ES-I3 (cell line): ENCODE measurements at regions not wholly inside any gene's neighbourhood (a gene's known extent, or its start where the extent isn't known, plus 50 kb on each side); places are given as distances from the start of the nearest gene placed in this dataset.

Experiments used
- H3K36me3 ChIP-seq: 2 replicates; pipeline ENCODE4 v1.6.1; 2013; ENCODE audit warnings: mild to moderate bottlenecking, low read length, control low read depth, moderate library complexity; ENCODE audit not compliant: insufficient read depth
- H3K4me1 ChIP-seq: 2 replicates; pipeline ENCODE4 v1.6.1; 2013; ENCODE audit warnings: mild to moderate bottlenecking, control low read depth, low read length; ENCODE audit not compliant: insufficient read depth
- H3K9ac ChIP-seq: 2 replicates; pipeline ENCODE4 v1.6.1; 2013; ENCODE audit warnings: low read depth, mild to moderate bottlenecking, low read length, moderate library complexity
- H3K9me3 ChIP-seq: 2 replicates; pipeline ENCODE4 v1.6.1; 2013; ENCODE audit warnings: mild to moderate bottlenecking, low read length, moderate library complexity; ENCODE audit not compliant: control insufficient read depth, insufficient read depth

- Histone ChIP-seq H3K4me1 (no peaks in the 10 kb centered on the region), H3K36me3 (no peaks in the 10 kb centered on the region), H3K9ac (no peak overlapping the region), H3K9me3 (no peaks in the 10 kb centered on the region)
Observed at GRCh38 chr2:56874717-56875116, 690.9 kb downstream of the CCDC85A start.

GRCh38 chr2:56889738-56890137, 705.9 kb downstream of the CCDC85A start:
- Histone ChIP-seq H3K4me1 (no peaks in the 10 kb centered on the region), H3K9ac (no peak overlapping the region), H3K36me3 (no peaks in the 10 kb centered on the region), H3K9me3 (no peaks in the 10 kb centered on the region)

GRCh38 chr2:56892382-56892781, 708.6 kb downstream of the CCDC85A start:
- Histone ChIP-seq H3K4me1 (no peaks in the 10 kb centered on the region), H3K9me3 (no peaks in the 10 kb centered on the region), H3K36me3 (no peaks in the 10 kb centered on the region), H3K9ac (no peak overlapping the region)

GRCh38 chr2:56898986-56899385, 715.2 kb downstream of the CCDC85A start:
- Histone ChIP-seq H3K4me1 (no peaks in the 10 kb centered on the region), H3K36me3 (no peaks in the 10 kb centered on the region), H3K9me3 (no peaks in the 10 kb centered on the region), H3K9ac (no peak overlapping the region)

GRCh38 chr2:56912490-56912889, 728.7 kb downstream of the CCDC85A start:
- Histone ChIP-seq H3K4me1 (no peaks in the 10 kb centered on the region), H3K36me3 (no peaks in the 10 kb centered on the region), H3K9me3 (no peaks in the 10 kb centered on the region), H3K9ac (no peak overlapping the region)

GRCh38 chr2:56918790-56919189, 735.0 kb downstream of the CCDC85A start:
- no peaks in the 10 kb centered on the region for H3K4me1 ChIP-seq
- H3K9me3 ChIP-seq: no peaks in the 10 kb centered on the region
- no peak overlapping the region for H3K9ac ChIP-seq
- H3K36me3 ChIP-seq: no peaks in the 10 kb centered on the region

GRCh38 chr2:56933976-56934375, 750.2 kb downstream of the CCDC85A start:
- H3K4me1 ChIP-seq: no peaks in the 10 kb centered on the region
- H3K9ac ChIP-seq: no peak overlapping the region
- no peaks in the 10 kb centered on the region for H3K9me3 ChIP-seq
- no peaks in the 10 kb centered on the region for H3K36me3 ChIP-seq

- Histone ChIP-seq H3K36me3 (no peaks in the 10 kb centered on the region), H3K9me3 (no peaks in the 10 kb centered on the region), H3K4me1 (no peaks in the 10 kb centered on the region), H3K9ac (no peak overlapping the region)
Observed at GRCh38 chr2:56934866-56935265, 751.1 kb downstream of the CCDC85A start.

- Histone ChIP-seq H3K36me3 (no peaks in the 10 kb centered on the region), H3K9ac (no peak overlapping the region), H3K9me3 (no peaks in the 10 kb centered on the region), H3K4me1 (no peaks in the 10 kb centered on the region)
Observed at GRCh38 chr2:56940054-56940453, 756.3 kb downstream of the CCDC85A start.

GRCh38 chr2:56952871-56953270, 769.1 kb downstream of the CCDC85A start:
- Histone ChIP-seq H3K9ac (no peak overlapping the region), H3K4me1 (no peaks in the 10 kb centered on the region), H3K36me3 (no peaks in the 10 kb centered on the region), H3K9me3 (no peaks in the 10 kb centered on the region; the same call in 1 of the 2 replicates)

GRCh38 chr2:56960581-56960980, 776.8 kb downstream of the CCDC85A start:
- H3K9ac ChIP-seq: no peak overlapping the region
- H3K4me1 ChIP-seq: no peaks in the 10 kb centered on the region
- no peaks in the 10 kb centered on the region for H3K36me3 ChIP-seq
- H3K9me3 ChIP-seq: no peaks in the 10 kb centered on the region; the same call in 1 of the 2 replicates

- Histone ChIP-seq H3K36me3 (no peaks in the 10 kb centered on the region), H3K9ac (no peak overlapping the region), H3K9me3 (no peaks in the 10 kb centered on the region), H3K4me1 (no peaks in the 10 kb centered on the region)
Observed at GRCh38 chr2:56962673-56963072, 778.9 kb downstream of the CCDC85A start.

GRCh38 chr2:56969513-56969912, 785.7 kb downstream of the CCDC85A start:
- Histone ChIP-seq H3K36me3 (no peaks in the 10 kb centered on the region), H3K9me3 (no peaks in the 10 kb centered on the region), H3K9ac (no peak overlapping the region)

GRCh38 chr2:56971383-56971974, 787.7 kb downstream of the CCDC85A start:
- Histone ChIP-seq H3K36me3 (no peaks in the 10 kb centered on the region), H3K9me3 (no peaks in the 10 kb centered on the region), H3K4me1 (peaks cover 7% of the 10 kb centered on the region), H3K9ac (no peak overlapping the region)

More at GRCh38 chr2:56969513-56969912, 785.7 kb downstream of the CCDC85A start:
- peaks cover 7% of the 10 kb centered on the region for H3K4me1 ChIP-seq

- H3K9me3 ChIP-seq: no peaks in the 10 kb centered on the region
Observed at GRCh38 chr2:56981554-56981953, 797.8 kb downstream of the CCDC85A start.

GRCh38 chr2:56985609-56986008, 801.8 kb downstream of the CCDC85A start:
- H3K9ac ChIP-seq: no peak overlapping the region
- no peaks in the 10 kb centered on the region for H3K36me3 ChIP-seq
- H3K9me3 ChIP-seq: no peaks in the 10 kb centered on the region
- no peaks in the 10 kb centered on the region for H3K4me1 ChIP-seq

More at GRCh38 chr2:56981554-56981953, 797.8 kb downstream of the CCDC85A start:
- no peaks in the 10 kb centered on the region for H3K4me1 ChIP-seq
- no peaks in the 10 kb centered on the region for H3K36me3 ChIP-seq
- H3K9ac ChIP-seq: no peak overlapping the region
